Ectodermal cell (in vitro differentiated cells): ENCODE measurements at regions not wholly inside any gene's neighbourhood (a gene's known extent, or its start where the extent isn't known, plus 50 kb on each side); places are given as distances from the start of the nearest gene placed in this dataset.
"Not testable (repeated sequence)": the region's sequence is repeated elsewhere in the genome, so short reads cannot be mapped to it uniquely, and the experiment has no call there.

Source experiments
- H3K27ac ChIP-seq: 2 replicates; pipeline ENCODE4 v1.7.0; 2013; ENCODE audit warnings: mild to moderate bottlenecking, low read depth, low read length; ENCODE audit not compliant: insufficient read depth, poor library complexity, severe bottlenecking
- H3K27me3 ChIP-seq: 2 replicates; pipeline ENCODE4 v1.7.0; 2013; ENCODE audit warnings: mild to moderate bottlenecking, low read length; ENCODE audit not compliant: insufficient read depth, control insufficient read depth, poor library complexity, severe bottlenecking
- H3K36me3 ChIP-seq: one replicate; pipeline ENCODE4 v1.7.0; 2013; ENCODE audit warnings: low read length; ENCODE audit not compliant: control insufficient read depth, insufficient read depth
- H3K4me1 ChIP-seq: one replicate; pipeline ENCODE4 v1.7.0; 2013; ENCODE audit warnings: low read length; ENCODE audit not compliant: control insufficient read depth, insufficient read depth
- H3K4me3 ChIP-seq: 2 replicates; pipeline ENCODE4 v1.7.0; 2013; ENCODE audit warnings: low read depth, low read length, control low read depth; ENCODE audit not compliant: insufficient read depth
- H3K9me3 ChIP-seq: 2 replicates; pipeline ENCODE4 v1.7.0; 2013; ENCODE audit warnings: mild to moderate bottlenecking, low read length, moderate library complexity; ENCODE audit not compliant: control insufficient read depth
- WGBS, 2 experiments: methylation state at CpG; one replicate each; pipeline ENCODE4 v1.1.7; 2013; ENCODE audit warnings: missing lambda C conversion rate in 2 of 2; 5-methylcytosine and 5-hydroxymethylcytosine counted together

GRCh38 chr2:44079686-44080085 is 83.9 kb upstream of the LRPPRC start:
- H3K27ac ChIP-seq: no peak overlapping the region
- no peaks in the 10 kb centered on the region for H3K36me3 ChIP-seq
- no peaks in the 10 kb centered on the region for H3K9me3 ChIP-seq
- no peaks in the 10 kb centered on the region for H3K27me3 ChIP-seq
- WGBS, 2 experiments: 83 to 86% methylated on average over 3 of the region's 3 CpGs
- H3K4me3 ChIP-seq: no peak overlapping the region
- no peaks in the 10 kb centered on the region for H3K4me1 ChIP-seq

GRCh38 chr2:44083054-44083453 is 85.6 kb upstream of the PPM1B start:
- H3K27ac ChIP-seq: no peak overlapping the region
- no peaks in the 10 kb centered on the region for H3K4me1 ChIP-seq
- 91 to 94% methylated on average over 4 of the region's 4 CpGs for WGBS, 2 experiments
- no peaks in the 10 kb centered on the region for H3K9me3 ChIP-seq
- H3K27me3 ChIP-seq: no peaks in the 10 kb centered on the region
- no peak overlapping the region for H3K4me3 ChIP-seq
- no peaks in the 10 kb centered on the region for H3K36me3 ChIP-seq

GRCh38 chr2:44084850-44085249 is 83.8 kb upstream of the PPM1B start:
- Histone ChIP-seq H3K27me3 (no peaks in the 10 kb centered on the region), H3K4me3 (no peak overlapping the region), H3K27ac (no peak overlapping the region), H3K9me3 (no peaks in the 10 kb centered on the region), H3K36me3 (no peaks in the 10 kb centered on the region), H3K4me1 (no peaks in the 10 kb centered on the region)
- WGBS, 2 experiments: 86 to 92% methylated on average over 5 of the region's 5 CpGs

- H3K4me1 ChIP-seq: no peaks in the 10 kb centered on the region
- no peaks in the 10 kb centered on the region for H3K27me3 ChIP-seq
- no peak overlapping the region for H3K27ac ChIP-seq
- 67 to 72% methylated on average over 12 of the region's 12 CpGs for WGBS, 2 experiments
- H3K4me3 ChIP-seq: no peak overlapping the region
- no peaks in the 10 kb centered on the region for H3K9me3 ChIP-seq
- no peaks in the 10 kb centered on the region for H3K36me3 ChIP-seq
Observed at GRCh38 chr2:44086629-44087028, 82.0 kb upstream of the PPM1B start.

- Histone ChIP-seq H3K4me3 (peak overlapping the region; percentile 2), H3K4me1 (no peaks in the 10 kb centered on the region), H3K27me3 (no peaks in the 10 kb centered on the region), H3K9me3 (no peaks in the 10 kb centered on the region), H3K36me3 (no peaks in the 10 kb centered on the region), H3K27ac (no peak overlapping the region)
- WGBS, 2 experiments: 20% methylated on average over 29 of the region's 29 CpGs
Observed at GRCh38 chr2:44087036-44087713, 81.5 kb upstream of the PPM1B start.

GRCh38 chr2:44087714-44088092 is 81.0 kb upstream of the PPM1B start:
- peak overlapping the region; percentile 2 for H3K4me3 ChIP-seq
- WGBS, 2 experiments: 56 to 62% methylated on average over 4 of the region's 4 CpGs

GRCh38 chr2:44092519-44092918 is 76.2 kb upstream of the PPM1B start:
- H3K4me1 ChIP-seq, H3K27ac ChIP-seq, H3K36me3 ChIP-seq, H3K27me3 ChIP-seq, H3K4me3 ChIP-seq, H3K9me3 ChIP-seq: not testable (repeated sequence)
- WGBS, 2 experiments: 95 to 96% methylated on average over 5 of the region's 5 CpGs

More at GRCh38 chr2:44087714-44088092, 81.0 kb upstream of the PPM1B start:
- Histone ChIP-seq H3K27ac (no peak overlapping the region), H3K4me1 (no peaks in the 10 kb centered on the region), H3K9me3 (no peaks in the 10 kb centered on the region), H3K27me3 (no peaks in the 10 kb centered on the region), H3K36me3 (no peaks in the 10 kb centered on the region)

- no peaks in the 10 kb centered on the region for H3K36me3 ChIP-seq
- H3K4me1 ChIP-seq: no peaks in the 10 kb centered on the region
- no peak overlapping the region for H3K4me3 ChIP-seq
- WGBS, 2 experiments: 96 to 98% methylated on average over 3 of the region's 3 CpGs
- H3K9me3 ChIP-seq: no peaks in the 10 kb centered on the region
- H3K27ac ChIP-seq: no peak overlapping the region
- H3K27me3 ChIP-seq: no peaks in the 10 kb centered on the region
Observed at GRCh38 chr2:44093970-44094369, 74.7 kb upstream of the PPM1B start.

- Histone ChIP-seq H3K36me3 (no peaks in the 10 kb centered on the region), H3K27ac (no peak overlapping the region), H3K4me3 (no peak overlapping the region), H3K9me3 (no peaks in the 10 kb centered on the region), H3K4me1 (no peaks in the 10 kb centered on the region), H3K27me3 (no peaks in the 10 kb centered on the region)
- WGBS, 2 experiments: 87 to 94% methylated on average over 6 of the region's 6 CpGs
Observed at GRCh38 chr2:44097322-44097907, 71.3 kb upstream of the PPM1B start.

- 88 to 96% methylated on average over 3 of the region's 3 CpGs for WGBS, 2 experiments
- no peaks in the 10 kb centered on the region for H3K4me1 ChIP-seq
- no peaks in the 10 kb centered on the region for H3K36me3 ChIP-seq
- H3K4me3 ChIP-seq: no peak overlapping the region
- H3K9me3 ChIP-seq: no peaks in the 10 kb centered on the region
- H3K27me3 ChIP-seq: no peaks in the 10 kb centered on the region
- no peak overlapping the region for H3K27ac ChIP-seq
Observed at GRCh38 chr2:44098050-44098449, 70.6 kb upstream of the PPM1B start.
